ENCODE measurements at regions not wholly inside any gene's neighbourhood (a gene's known extent, or its start where the extent isn't known, plus 50 kb on each side); places are given as distances from the start of the nearest gene placed in this dataset.

GRCh38 chr2:62286089-62286785 lies 90.3 kb downstream of the B3GNT2 start:
- TF ChIP-seq POLR2A (IDR thresholded peaks at IDR 0.05) (no peak), CTCF (IDR thresholded peaks at IDR 0.05) (no peak)
- no peaks in the 10 kb centered on the region for H3K36me3 ChIP-seq
- 94 to 96% (median 95%) methylated on average over 6 of the region's 6 CpGs for WGBS, 4 donors
- H3K4me3 ChIP-seq, result no peak overlapping the region
- H3K9me3 ChIP-seq, result peaks cover 0 to 17% (median 10%) of the 10 kb centered on the region in 12 donors
- intact Hi-C loops (cut with DNase I), result no loop called here
- peaks cover 3 to 25% (median 16%) of the 10 kb centered on the region in 12 donors for H3K4me1 ChIP-seq
- DNase-seq, result no peak
- H3K27ac ChIP-seq, result no peak overlapping the region
- no peaks in the 10 kb centered on the region for H3K27me3 ChIP-seq
- ATAC-seq, result no peak

- Histone ChIP-seq H3K4me1 (peaks cover 3 to 22% (median 16%) of the 10 kb centered on the region in 12 donors), H3K4me3 (no peak overlapping the region), H3K9me3 (peaks cover 0 to 17% (median 10%) of the 10 kb centered on the region in 12 donors), H3K27me3 (no peaks in the 10 kb centered on the region), H3K36me3 (no peaks in the 10 kb centered on the region), H3K27ac (no peak overlapping the region)
- ATAC-seq (no peak), DNase-seq (no peak)
- intact Hi-C loops (cut with DNase I), result no loop called here
- TF ChIP-seq CTCF (IDR thresholded peaks at IDR 0.05) (no peak), POLR2A (IDR thresholded peaks at IDR 0.05) (no peak)
- 91 to 93% (median 92%) methylated on average over 4 of the region's 4 CpGs for WGBS, 4 donors
Observed at GRCh38 chr2:62284980-62285379, 89.1 kb downstream of the B3GNT2 start.

- no peak overlapping the region for H3K4me3 ChIP-seq
- H3K27ac ChIP-seq, result no peak overlapping the region
- no peaks in the 10 kb centered on the region for H3K27me3 ChIP-seq
- H3K4me1 ChIP-seq, result peaks cover 3 to 22% (median 16%) of the 10 kb centered on the region in 12 donors
- TF ChIP-seq POLR2A (IDR thresholded peaks at IDR 0.05) (no peak), CTCF (IDR thresholded peaks at IDR 0.05) (no peak)
- intact Hi-C loops (cut with DNase I), result no loop called here
- peaks cover 0 to 17% (median 10%) of the 10 kb centered on the region in 12 donors for H3K9me3 ChIP-seq
- 97 to 99% (median 98%) methylated on average over 2 of the region's 2 CpGs for WGBS, 4 donors
- no peaks in the 10 kb centered on the region for H3K36me3 ChIP-seq
- DNase-seq (no peak), ATAC-seq (no peak)
Observed at GRCh38 chr2:62284471-62284870, 88.6 kb downstream of the B3GNT2 start.

GRCh38 chr2:62283147-62283546 lies 87.2 kb downstream of the B3GNT2 start:
- H3K27me3 ChIP-seq, result no peaks in the 10 kb centered on the region
- no peak overlapping the region for H3K27ac ChIP-seq
- no peaks in the 10 kb centered on the region for H3K36me3 ChIP-seq
- WGBS, 4 donors, result 88 to 100% (median 96%) methylated on average over 1 of the region's 1 CpG
- H3K4me3 ChIP-seq, result no peak overlapping the region
- H3K9me3 ChIP-seq, result peaks cover 0 to 19% (median 12%) of the 10 kb centered on the region in 12 donors
- TF ChIP-seq POLR2A (IDR thresholded peaks at IDR 0.05) (no peak), CTCF (IDR thresholded peaks at IDR 0.05) (no peak)
- intact Hi-C loops (cut with DNase I), result no loop called here
- H3K4me1 ChIP-seq, result peaks cover 0 to 12% (median 6%) of the 10 kb centered on the region in 12 donors
- DNase-seq (no peak), ATAC-seq (no peak)
